ENCODE measurements at regions not wholly inside any gene's neighbourhood (a gene's known extent, or its start where the extent isn't known, plus 50 kb on each side); places are given as distances from the start of the nearest gene placed in this dataset.

DNA sequence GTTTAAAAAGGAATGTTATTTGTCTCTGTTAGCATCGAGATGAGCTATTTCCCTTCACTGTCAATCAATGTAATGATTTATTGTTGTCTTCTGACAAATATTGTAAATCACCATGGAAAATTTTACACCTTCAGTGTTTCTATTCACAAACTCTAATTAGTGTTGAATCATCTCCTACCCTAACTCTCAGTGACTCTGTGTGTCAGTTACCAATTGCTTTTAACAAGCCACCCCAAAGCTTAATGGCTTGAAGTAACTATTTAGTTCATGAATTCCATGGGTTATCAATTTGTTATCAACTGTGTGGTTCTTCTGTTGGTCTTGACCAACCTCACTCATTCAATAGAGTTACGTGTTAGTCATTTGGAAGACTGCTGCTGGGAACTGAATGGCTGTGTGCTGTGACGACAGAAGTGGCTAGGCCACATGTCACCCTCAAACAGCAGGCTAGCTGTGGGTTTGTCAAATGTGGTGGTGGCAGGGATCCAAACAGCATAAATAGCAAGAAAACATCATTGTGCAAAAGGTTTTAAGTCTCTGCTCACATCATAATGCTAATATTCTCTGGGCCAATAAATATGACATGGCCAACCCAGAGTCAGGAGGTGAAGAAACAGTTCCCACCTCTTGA is 910.8 kb upstream of the CDH2 start:
- Histone ChIP-seq H3K36me3 (no peaks in the 10 kb centered on the region), H3K27me3 (no peaks in the 10 kb centered on the region), H3K27ac (no peak overlapping the region), H3K4me1 (peaks cover 9% of the 10 kb centered on the region), H3K9me3 (no peaks in the 10 kb centered on the region), H3K4me3 (no peak overlapping the region)
- DNase-seq (ENCODE audit: low spot score in 2 of 2) = no peak
- TF ChIP-seq POLR2A (IDR thresholded peaks at IDR 0.05) = no peak
- no peak for TF ChIP-seq POLR2AphosphoS5 (IDR thresholded peaks at IDR 0.05)
- TF ChIP-seq EP300 (IDR thresholded peaks at IDR 0.05) = no peak
- TF ChIP-seq, protein P1, sequence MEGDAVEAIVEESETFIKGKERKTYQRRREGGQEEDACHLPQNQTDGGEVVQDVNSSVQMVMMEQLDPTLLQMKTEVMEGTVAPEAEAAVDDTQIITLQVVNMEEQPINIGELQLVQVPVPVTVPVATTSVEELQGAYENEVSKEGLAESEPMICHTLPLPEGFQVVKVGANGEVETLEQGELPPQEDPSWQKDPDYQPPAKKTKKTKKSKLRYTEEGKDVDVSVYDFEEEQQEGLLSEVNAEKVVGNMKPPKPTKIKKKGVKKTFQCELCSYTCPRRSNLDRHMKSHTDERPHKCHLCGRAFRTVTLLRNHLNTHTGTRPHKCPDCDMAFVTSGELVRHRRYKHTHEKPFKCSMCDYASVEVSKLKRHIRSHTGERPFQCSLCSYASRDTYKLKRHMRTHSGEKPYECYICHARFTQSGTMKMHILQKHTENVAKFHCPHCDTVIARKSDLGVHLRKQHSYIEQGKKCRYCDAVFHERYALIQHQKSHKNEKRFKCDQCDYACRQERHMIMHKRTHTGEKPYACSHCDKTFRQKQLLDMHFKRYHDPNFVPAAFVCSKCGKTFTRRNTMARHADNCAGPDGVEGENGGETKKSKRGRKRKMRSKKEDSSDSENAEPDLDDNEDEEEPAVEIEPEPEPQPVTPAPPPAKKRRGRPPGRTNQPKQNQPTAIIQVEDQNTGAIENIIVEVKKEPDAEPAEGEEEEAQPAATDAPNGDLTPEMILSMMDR (IDR thresholded peaks at IDR 0.05) = no peak
- 73% methylated on average over 3 of the region's 3 CpGs for WGBS

DNA sequence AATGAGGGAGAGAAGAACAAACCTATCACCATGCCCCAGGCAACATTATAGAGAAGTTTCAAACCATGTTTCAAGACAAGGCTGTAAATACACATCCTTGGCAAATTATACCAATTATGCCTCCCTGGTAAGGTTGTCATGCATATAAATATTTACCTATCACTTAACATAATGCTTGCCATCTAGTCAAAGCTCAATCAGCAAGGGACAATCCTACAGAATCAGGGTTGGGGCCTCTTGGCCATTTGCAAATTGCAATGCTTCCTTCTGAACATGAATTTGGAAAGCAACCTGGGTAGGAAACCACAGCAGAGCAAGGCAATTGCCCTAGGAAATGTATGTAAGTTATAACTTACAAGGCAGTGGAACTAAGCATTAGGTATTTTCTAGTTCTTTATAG is 907.2 kb upstream of the CDH2 start:
- DNase-seq (ENCODE audit: low spot score in 2 of 2) = no peak
- H3K9me3 ChIP-seq = no peaks in the 10 kb centered on the region
- no peaks in the 10 kb centered on the region for H3K36me3 ChIP-seq
- TF ChIP-seq POLR2A (IDR thresholded peaks at IDR 0.05) = no peak
- TF ChIP-seq, protein P1 (IDR thresholded peaks at IDR 0.05) = no peak
- no peak for TF ChIP-seq POLR2AphosphoS5 (IDR thresholded peaks at IDR 0.05)
- TF ChIP-seq EP300 (IDR thresholded peaks at IDR 0.05) = no peak
- no peak overlapping the region for H3K27ac ChIP-seq
- H3K4me3 ChIP-seq = no peak overlapping the region
- peaks cover 9% of the 10 kb centered on the region for H3K4me1 ChIP-seq
- no peaks in the 10 kb centered on the region for H3K27me3 ChIP-seq

GRCh38 chr18:29083545-29083944 is 906.6 kb upstream of the CDH2 start:
- Histone ChIP-seq H3K27ac (no peak overlapping the region), H3K4me3 (no peak overlapping the region), H3K9me3 (no peaks in the 10 kb centered on the region), H3K36me3 (no peaks in the 10 kb centered on the region), H3K27me3 (no peaks in the 10 kb centered on the region), H3K4me1 (peaks cover 9% of the 10 kb centered on the region)
- WGBS = 29% methylated on average over 4 of the region's 4 CpGs
- DNase-seq (ENCODE audit: low spot score in 2 of 2) = no peak
- TF ChIP-seq POLR2A (IDR thresholded peaks at IDR 0.05) (no peak), POLR2AphosphoS5 (IDR thresholded peaks at IDR 0.05) (no peak), EP300 (IDR thresholded peaks at IDR 0.05) (no peak)
- TF ChIP-seq, protein P1 (IDR thresholded peaks at IDR 0.05) = no peak

GRCh38 chr18:29080946-29081345 is 904.0 kb upstream of the CDH2 start:
- no peaks in the 10 kb centered on the region for H3K9me3 ChIP-seq
- no peak overlapping the region for H3K27ac ChIP-seq
- 81% methylated on average over 3 of the region's 3 CpGs for WGBS
- no peak for DNase-seq (ENCODE audit: low spot score in 2 of 2)
- TF ChIP-seq EP300 (IDR thresholded peaks at IDR 0.05) (no peak), POLR2A (IDR thresholded peaks at IDR 0.05) (no peak), POLR2AphosphoS5 (IDR thresholded peaks at IDR 0.05) (no peak)
- TF ChIP-seq, protein P1 (IDR thresholded peaks at IDR 0.05) = no peak
- peaks cover 9% of the 10 kb centered on the region for H3K4me1 ChIP-seq
- H3K4me3 ChIP-seq = no peak overlapping the region
- H3K27me3 ChIP-seq = no peaks in the 10 kb centered on the region
- no peaks in the 10 kb centered on the region for H3K36me3 ChIP-seq

GRCh38 chr18:29078273-29078672 is 901.3 kb upstream of the CDH2 start:
- H3K4me1 ChIP-seq = peaks cover 1% of the 10 kb centered on the region
- no peak overlapping the region for H3K4me3 ChIP-seq
- no peaks in the 10 kb centered on the region for H3K27me3 ChIP-seq
- no peak for DNase-seq (ENCODE audit: low spot score in 2 of 2)
- H3K9me3 ChIP-seq = no peaks in the 10 kb centered on the region
- no peak overlapping the region for H3K27ac ChIP-seq
- H3K36me3 ChIP-seq = no peaks in the 10 kb centered on the region
- 91% methylated on average over 3 of the region's 3 CpGs for WGBS
- TF ChIP-seq, protein P1 (IDR thresholded peaks at IDR 0.05) = no peak
- TF ChIP-seq POLR2A (IDR thresholded peaks at IDR 0.05) (no peak), POLR2AphosphoS5 (IDR thresholded peaks at IDR 0.05) (no peak), EP300 (IDR thresholded peaks at IDR 0.05) (no peak)
